HG03064 (cell line): ENCODE measurements at regions not wholly inside any gene's neighbourhood (a gene's known extent, or its start where the extent isn't known, plus 50 kb on each side); places are given as distances from the start of the nearest gene placed in this dataset.

Experiments used
- ATAC-seq: cut with Tn5 transposase; IDR thresholded peaks from one replicate; pipeline ENCODE4 v1.9.1; 2021; ENCODE audit warnings: low read depth; ENCODE audit not compliant: unreplicated experiment

DNA sequence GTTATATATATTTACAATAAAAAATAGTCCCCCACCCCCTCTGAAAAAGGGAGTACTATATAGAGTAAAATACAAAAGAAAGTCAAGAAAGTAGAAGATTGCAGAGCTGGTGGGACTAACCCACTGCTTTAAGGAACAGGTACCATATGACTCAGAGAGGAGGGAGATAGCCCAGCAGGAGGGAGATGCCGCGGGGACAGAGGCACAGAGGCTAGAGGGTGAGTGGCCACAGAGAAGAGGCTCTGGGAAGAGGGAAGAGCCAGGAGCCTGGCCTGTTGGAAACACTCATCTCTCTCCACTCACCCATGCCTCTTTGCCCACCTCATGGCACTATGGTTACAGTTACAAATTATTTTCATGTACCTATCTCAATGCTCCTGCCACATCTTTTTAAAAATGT lies 53.6 kb upstream of the LYVE1 start:
- no peak for ATAC-seq

- no peak for ATAC-seq
These were observed 50.7 kb upstream of the LYVE1 start for GRCh38 chr11:10619131-10619680.

- ATAC-seq, result no peak
These were observed 50.0 kb upstream of the LYVE1 start for GRCh38 chr11:10618490-10618889.
